Right lung (tissue), 2 donors: ENCODE measurements at regions not wholly inside any gene's neighbourhood (a gene's known extent, or its start where the extent isn't known, plus 50 kb on each side); places are given as distances from the start of the nearest gene placed in this dataset.
A peak's percentile ranks its signal among the peaks of the same experiment; 100 is the strongest.

ENCODE experiments used
- DNase-seq, 2 donors: peaks; one replicate each; pipeline ENCODE4 v3.0.0-alpha.2; 2013

DNA sequence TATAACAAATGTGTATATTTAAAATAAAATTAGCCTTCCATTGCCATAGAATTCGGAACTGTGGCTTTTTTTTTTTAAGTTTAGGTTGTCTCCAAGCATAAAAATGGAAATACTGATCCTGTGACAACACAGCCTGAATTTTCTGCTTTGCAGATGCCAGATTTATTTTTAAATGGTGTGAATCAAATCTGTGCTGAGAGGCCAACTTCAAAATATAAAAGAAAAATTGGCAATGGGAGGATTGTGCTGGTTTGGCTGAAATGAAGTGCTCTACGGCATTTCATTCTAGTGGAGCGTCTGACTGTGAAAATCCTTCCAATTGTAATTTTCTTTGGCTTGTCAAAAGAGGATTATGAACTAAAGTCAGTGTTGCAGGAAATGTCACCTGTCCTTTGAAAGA is 580.3 kb upstream of the ZFP42 start:
- peak; percentile 56 to 61 for DNase-seq

DNA sequence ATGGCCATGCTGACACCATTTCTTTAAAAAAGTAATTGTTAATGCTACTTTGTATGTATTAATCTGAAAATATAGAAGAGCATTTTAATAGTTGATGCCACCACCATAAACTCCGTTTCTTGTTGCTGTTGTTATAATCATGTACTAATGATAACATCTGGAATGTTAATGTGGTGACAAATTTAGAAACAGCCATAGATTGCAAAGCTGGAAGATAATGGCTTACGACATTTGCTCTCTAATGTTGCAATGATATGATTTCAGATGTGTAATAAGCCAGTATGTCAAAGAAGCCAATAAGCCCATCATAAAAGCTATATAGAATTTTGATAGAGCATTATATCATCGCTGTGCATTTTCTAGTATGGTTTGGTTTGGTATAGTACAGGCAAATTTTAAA is 579.4 kb upstream of the ZFP42 start:
- DNase-seq, result peak; percentile 56 to 68

DNA sequence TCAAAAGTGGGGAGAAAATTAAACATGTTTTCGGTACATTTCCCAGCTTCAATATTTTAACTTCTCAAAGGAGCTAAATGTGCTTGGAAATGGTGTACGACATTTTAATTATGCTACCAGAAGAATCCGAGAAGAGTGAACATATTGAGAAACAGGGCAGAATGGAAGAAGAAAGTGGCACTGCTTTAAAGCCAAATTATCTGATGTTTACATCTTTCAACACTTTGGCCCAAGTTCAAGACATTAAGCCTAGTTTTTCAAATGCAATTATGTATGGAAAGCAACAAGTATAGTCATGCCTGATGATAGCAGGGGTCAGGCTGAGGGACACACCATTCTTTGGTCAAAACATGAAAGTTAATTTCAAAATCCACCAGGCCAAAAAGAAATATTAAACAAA is 577.9 kb upstream of the ZFP42 start:
- peak; percentile 66 for DNase-seq

DNA sequence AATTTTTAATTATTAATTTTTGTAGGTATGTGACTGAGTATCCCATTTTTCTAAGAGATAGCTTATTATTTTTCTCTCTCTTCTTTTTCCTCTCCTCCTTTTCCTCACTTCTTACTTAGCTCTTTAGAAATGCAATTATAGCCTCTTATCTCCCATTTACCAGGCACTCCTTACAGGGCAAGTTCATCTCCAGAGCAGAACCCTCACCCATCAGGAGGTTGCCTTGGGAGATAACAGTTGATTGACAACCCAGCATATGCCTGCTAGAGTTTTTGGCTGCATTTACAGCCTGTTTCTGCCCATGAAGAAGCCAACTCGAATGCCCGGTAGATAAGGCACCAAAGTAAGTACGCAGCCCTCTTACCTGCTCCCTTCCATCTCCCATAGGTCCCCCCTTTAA is 572.9 kb upstream of the ZFP42 start:
- no peak for DNase-seq

DNA sequence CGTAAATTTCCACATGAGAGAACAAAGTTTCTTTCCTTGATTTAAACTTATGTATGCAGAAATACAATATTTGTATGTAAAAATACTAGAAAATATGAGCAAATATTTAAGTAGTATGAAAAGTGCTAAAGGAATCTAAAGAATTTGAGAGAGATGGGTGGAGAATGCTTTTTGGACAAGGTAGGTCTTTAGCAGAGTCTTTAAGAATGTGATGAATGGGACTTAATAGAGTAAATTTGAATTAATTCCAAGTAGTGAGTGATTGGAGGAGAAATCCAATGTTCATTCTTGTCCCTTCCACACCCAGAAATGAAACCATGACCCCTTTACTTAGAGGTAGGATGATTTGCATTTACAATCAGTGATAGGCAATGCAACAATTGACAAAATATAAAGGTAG is 570.9 kb upstream of the ZFP42 start:
- DNase-seq, result no peak

DNA sequence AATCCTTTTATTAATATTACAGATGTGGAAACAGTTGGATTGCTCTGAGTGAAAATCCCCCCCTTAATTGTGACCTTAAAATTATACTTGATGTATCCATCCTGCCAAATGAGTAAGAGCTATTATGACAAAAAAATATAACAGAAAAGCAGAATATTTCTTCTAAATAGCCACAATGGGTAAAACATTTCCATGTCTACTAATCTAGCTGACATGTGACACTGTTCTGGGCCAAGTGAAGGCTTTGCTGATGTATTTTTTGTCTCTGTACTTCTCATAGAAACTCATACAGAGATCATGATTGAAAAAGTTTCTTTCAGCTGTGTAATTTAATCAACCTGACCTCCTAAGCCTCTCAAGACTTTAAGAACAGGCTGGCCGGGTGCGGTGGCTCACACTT is 569.1 kb upstream of the ZFP42 start:
- no peak for DNase-seq

DNA sequence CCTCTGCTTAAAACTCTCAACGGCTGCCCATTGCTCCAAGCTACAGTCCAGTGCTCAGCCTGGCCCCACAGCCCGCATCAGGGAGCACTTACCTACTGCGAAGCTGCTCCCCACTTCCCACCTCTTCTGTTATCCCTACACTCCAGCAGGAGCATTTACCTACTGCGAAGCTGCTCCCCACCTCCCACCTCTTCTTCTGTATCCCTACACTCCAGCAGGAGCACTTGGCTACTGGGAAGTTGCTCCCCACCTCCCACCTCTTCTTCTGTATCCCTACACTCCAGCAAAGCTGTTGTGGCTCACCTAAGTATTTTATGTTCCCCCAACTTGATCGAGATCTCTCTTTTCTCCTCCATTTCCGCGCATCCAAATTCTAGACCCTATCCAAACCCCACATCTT is 563.3 kb upstream of the ZFP42 start:
- no peak for DNase-seq

DNA sequence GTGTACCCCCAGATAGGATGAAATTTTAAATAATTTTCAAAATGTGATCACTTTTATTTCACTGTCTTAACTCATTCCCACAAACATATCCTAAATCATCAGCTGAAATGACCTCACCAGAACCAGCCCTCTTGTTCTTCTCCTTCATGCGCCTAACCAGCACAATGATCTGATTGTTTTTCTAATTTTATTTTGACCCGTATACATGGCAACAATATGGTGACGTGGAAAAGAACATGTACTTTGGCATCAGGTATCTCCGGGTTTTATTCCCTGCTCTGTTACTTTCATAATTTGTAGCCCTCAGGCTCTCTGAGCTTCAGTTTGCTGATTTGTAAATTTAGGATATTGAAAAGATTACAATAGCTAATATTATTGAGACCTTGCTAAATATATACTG is 562.4 kb upstream of the ZFP42 start:
- DNase-seq, result no peak

DNA sequence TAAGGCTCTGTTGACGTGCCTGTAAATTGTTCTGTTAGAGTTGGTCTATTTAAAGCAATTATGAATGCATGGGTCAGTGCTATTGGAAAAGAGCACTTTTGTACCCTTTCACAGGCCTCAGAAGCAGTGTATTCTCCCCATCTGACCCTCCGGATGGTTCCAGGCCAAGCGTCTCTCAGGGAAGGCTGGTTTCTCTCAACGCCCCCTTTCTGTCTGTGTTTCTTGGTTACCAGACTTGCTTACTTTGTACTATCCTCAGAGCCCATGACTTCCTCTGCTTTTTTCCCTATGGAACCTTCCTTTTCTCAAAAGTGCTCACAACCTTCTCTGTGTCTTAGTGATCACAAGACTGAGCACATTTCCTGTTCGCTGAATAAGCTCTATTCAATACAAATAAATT is 559.3 kb upstream of the ZFP42 start:
- DNase-seq, result no peak

DNA sequence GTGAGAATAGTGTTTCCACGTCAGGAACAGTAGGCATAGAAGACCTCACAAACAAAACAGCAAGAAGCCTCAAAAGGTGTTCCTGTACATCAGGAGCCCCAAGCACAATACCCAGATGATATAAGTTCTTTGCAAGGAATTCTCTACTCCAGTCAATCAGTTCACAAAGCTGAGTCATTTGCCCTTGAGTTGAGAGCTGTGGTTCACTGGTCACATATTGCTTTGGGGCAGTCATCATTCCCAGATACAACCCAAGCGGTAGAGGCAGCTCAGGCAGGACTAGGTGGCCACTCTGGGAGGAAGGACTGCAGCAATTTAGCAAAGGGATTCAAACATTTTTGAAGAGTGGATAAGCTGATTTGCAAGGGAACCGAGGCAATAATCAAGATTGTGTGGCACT is 551.5 kb upstream of the ZFP42 start:
- no peak for DNase-seq

DNA sequence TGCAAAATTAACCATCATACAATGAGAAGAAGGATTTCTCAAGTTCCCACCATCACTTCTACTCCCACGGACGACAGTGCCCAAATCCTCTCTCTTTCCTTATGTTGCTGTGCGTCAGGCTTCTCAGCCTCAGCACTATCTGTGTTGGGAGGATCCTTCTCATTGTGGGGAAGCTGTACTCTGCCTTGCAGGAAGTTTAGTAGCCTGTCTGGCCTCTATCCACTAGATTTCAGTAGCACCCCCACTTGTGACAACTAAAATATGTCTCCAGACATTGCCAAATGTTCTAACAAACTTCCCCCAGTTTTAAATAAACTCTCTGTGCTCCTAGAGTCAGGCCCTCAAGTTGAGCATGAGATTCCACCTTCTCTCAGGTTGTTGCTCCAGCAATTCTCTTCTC is 545.9 kb upstream of the ZFP42 start:
- DNase-seq, result peak in 1 of 2 donors; percentile 6

DNA sequence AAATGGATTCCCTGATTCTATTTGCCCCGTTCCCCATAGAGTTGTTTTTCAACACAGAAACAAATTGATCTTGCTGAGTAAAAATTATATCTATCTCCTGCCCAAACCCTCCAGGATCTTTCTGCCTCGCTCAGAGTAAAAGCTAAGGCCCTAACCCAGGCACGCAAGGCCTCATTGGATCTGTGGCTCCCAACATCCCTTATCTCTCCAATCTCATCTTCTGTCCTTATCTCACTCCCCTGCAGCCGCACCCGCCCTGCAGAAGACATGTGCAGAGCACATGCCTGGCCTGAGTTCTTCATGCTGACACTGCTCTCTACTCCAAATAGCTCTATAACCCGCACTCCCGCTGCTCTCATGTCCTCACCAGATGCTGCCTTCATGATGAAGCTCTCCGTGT is 543.8 kb upstream of the ZFP42 start:
- no peak for DNase-seq

DNA sequence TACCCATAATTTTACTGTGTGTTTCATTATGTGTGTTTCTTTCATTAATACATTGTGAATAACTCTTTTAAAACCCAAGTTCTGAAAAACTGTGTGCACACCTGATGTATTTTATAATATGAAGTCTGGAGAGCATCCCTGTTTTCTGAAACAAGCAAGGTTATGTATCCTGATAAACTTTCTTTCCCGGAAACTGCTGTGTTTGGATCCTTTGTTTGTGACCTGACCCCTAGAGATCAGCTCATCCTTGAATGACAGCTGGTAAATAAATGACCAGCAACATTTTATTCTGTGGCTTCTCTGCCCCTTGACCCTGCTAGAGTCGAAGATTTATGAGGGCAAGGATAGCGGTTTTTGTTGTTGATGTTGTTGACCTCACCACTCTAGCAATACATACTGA is 535.6 kb upstream of the ZFP42 start:
- DNase-seq, result no peak

DNA sequence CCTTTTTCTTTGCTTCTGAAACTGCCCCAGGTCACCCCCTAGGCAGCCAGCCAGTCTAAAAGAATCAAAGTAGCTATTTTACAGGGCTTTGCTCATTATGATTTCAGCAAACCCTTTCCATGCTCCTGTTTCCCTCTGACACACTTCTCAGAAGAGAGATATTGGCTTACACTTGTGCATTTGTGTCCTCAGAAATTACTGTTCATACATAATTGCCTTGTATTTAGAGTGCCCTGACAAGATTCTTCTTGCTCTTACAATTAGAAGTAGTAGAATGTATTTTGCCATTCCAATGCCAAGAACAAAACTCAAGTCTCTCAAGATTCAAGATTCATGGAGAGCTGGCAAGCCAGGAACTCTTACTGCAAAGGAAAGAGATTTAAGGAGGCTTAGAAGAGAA is 531.0 kb upstream of the ZFP42 start:
- no peak for DNase-seq

DNA sequence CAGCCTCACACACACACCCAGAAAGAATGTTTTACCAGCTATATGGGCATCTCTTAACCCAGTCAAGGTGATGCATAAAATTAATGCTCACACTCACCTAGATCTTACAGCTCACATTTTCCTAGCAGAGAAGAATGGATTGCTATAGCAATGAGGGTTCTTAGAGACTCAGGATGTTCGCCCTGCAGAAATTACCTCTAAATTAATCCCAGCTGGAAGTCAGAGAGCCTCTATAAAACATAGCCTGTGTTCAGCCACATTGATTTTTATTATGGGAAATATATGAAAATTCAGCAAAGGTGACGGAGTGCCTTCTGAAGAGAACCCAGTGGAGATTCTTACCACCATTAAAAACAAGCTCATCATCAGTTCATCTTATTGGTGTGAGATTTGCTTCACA is 528.3 kb upstream of the ZFP42 start:
- no peak for DNase-seq

DNA sequence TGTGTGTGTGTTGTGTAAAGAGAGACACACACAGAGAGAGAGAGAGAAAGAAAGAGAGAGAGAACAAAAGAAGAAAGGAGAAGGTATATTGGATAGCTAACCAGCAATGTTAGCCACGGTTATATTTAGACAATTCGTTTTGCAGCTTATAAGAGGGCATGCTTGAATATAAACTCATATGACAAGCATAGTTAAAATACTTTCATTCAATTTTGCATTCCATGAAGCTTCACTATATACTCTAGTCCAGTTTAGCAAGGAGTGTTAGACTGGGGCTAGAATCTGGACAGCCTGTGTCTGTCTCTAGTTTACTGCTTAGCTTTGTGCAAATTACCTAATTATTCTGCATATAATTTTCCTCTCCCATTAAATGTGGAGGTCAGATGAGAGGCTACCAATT is 525.9 kb upstream of the ZFP42 start:
- DNase-seq, result no peak

DNA sequence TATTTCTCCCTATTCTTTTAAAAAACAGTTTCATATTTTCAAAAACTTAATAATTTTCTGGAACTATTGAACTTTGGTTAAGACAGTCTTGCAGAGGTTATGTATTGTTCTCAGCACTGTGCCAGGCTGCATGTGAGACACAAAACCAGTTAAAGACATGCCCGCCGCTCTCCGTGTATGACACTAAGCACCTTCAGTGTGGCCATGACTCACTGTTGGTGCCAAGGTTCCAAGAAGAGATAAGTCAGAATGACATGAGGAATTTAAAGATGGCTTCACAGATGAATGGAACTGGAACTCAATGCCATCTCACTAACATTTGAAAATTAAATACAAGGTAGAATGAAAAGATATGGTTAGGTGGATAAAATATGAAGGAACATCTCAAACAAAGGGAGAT is 525.5 kb upstream of the ZFP42 start:
- no peak for DNase-seq

DNA sequence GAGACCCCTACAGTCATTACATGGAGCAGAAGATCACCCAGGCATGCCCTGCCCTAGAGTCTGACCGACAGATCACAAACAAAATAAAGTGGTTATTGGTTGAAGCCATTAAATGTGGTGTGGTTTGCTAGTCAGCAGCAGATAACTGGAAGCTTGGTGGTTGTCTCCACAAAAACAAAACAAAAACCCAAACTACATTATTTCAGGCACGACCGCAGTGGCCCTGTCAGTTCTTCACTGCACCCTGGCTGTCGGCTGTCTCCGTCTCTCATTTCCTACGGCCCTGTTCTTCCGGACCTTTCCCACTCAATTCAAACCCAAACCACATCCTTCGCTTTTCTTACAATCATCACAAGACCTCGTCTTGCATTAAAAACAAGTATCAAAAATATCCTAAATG is 521.3 kb upstream of the ZFP42 start:
- DNase-seq, result no peak

DNA sequence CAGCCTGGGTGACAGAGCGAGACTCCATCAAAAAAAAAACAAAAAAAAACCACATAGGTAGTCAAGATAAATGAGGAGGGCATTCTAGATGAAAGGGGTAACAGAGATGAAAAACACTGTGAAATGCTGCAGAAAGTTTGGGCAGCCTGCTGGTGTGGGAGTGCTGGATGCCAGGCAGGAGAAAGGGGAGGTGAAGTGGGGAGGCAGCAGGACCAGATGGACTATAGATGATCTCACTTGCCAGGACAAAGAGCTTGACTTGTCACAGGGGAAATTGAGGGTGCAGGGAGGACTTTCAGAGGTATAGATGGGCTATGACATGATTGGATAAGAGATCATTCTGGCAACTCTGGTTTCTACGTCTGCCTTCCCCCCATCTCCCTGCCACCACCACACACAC is 519.7 kb upstream of the ZFP42 start:
- no peak for DNase-seq

DNA sequence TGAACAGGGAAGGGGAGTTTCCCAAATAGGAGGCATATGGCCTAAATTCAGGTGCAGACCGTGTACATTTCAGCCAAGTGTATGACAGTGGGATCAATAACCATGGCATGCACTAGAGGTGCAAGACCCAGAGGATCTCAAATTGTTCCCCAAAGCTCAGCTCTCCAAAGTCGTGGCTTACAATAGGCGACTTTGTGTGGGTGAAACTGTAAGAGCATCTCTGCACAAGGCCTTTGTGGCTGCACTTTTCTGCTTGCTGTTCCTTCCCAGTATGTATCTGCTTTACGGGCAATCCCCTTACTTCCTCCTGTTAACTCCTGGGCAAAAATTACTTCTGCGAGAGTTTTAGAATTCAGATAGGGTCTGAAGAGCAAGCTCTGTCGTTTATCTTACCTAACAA is 518.3 kb upstream of the ZFP42 start:
- DNase-seq, result no peak

DNA sequence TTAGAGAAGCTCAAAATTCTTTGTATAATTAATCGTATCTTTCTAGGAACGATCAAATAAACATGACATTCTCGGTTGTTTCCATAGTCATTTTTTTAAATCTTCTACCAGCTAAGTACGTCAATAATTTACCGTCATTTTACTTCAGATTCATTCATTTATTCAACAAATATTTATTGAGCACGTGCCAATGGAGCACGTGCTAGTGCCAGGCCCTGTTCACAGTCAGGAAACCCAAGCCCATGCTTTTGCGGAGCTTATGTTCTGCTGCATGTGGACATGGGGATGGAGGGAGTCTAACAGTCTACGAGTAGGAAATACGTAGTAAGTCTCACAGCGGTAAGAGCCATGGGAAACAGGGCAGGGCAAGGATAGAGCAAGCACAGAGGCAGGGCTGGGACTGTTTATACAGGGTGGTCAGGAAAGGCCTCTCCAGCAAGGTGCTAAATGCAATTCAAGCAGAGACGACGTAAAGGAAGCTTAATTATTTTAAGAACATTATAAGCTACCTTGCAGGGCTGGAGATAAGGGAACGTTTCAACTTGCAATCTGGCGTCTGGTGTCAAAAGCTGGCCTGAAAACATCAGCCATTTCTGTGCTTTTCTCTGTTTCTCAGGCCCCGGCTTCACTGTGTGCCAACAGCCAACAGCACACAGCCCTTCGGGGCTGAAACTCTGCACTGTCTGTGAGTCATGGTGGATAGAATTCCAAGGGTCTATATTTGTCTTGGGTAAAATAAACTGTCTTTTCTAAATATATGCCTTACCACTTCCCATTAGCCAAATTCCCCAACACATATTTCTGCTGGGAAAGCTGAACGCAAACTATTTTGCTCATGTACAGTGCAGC is 517.1 kb upstream of the ZFP42 start:
- no peak for DNase-seq

DNA sequence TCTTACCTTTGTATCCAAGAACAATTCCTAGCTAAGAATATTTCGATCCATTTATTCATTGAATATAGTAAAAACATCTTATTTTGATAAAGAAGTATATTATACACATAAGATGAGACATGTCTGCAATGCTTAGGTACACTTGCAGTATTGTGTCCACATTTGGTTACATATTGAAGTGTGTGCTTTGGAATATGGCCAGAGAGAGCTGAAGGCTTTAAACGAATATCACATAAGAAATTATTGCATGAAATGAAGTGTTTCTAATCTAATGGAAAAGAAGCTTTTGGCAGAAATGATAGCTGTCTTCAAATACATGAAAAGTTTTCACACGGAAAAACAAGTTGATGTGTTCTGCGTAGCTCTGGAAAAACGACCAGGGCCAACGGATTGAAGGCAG is 516.1 kb upstream of the ZFP42 start:
- DNase-seq, result no peak

DNA sequence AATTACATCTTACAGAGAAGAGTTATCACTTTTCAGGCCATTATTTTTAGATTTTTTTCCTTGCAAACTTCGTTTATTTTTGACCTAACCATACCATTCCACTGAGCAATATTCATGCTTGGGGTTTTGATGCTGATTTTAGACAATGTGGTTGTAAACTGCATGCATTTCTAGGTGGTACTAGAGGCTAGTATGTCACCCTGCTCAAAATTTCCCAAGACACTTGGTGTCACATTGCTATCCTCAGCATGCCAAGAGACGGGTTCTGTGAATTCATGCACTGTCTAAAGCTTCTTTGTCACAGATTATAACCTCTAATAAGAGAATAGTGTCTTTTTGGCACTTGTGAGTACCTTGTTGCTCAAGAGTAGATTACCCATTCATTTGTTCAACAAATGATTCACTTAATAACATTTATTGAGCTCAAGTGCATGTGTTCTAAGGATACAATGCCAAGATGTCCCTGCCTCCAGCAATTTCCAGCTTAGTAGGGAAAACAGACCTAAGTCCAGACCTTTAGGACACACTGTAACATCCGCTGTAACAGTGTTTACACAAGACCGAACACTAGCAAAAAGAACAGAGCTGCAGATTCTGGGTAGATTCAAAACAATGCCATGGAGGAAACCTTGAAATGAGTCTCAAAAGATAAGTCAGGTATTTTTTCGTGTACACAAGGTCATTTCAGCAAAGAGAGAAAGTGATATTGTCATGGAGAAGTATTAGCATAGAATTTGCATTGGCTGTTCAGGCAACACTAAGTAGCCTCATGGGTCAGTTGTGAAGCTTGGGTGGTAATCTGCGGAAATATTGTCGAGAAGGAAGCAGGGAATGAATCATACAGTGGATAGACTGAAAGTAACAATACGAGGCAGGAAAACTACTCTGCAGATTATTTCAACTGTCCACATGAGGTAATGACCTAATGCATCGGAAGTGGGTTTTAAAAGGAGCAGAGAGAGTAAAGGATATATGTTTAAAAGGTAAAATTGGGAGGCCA is 515.1 kb upstream of the ZFP42 start:
- DNase-seq, result no peak
